Panc1 (cell line): ENCODE measurements at regions not wholly inside any gene's neighbourhood (a gene's known extent, or its start where the extent isn't known, plus 50 kb on each side); places are given as distances from the start of the nearest gene placed in this dataset.

Source experiments
- ATAC-seq: fragments of 200-7000 bp; cut with Tn5 transposase; 2 replicates; pipeline ENCODE4 v1.9.1; 2020; ENCODE audit warnings: mild to moderate bottlenecking, moderate library complexity
- BruUV-seq: library from RNA; stranded (reverse); fragments of 400-500 nt; replicated peaks from 2 replicates; lab custom pipeline; 2021; lab: Mats Ljungman, UMichigan
- CTCF ChIA-PET: fragments of 300-600 bp; sonication (Branson Sonifier 250); formaldehyde crosslinking; loops from one replicate; lab custom pipeline; 2022; ENCODE audit warnings: antibody characterized with exemption; lab: Charles Lee
- POLR2A ChIA-PET: fragments of 300-600 bp; sonication (Branson Sonifier 250); formaldehyde crosslinking; loops from one replicate; lab custom pipeline; 2022; ENCODE audit warnings: antibody characterized with exemption; lab: Charles Lee
- DNase-seq: peaks from one replicate; pipeline ENCODE4 v3.0.0-alpha.2; 2010; ENCODE audit warnings: low read depth, low spot score
- H3K27ac ChIP-seq: 2 replicates; pipeline ENCODE4 v1.5.1; 2011; ENCODE audit warnings: mild to moderate bottlenecking, low read length, inconsistent platforms
- H3K27me3 ChIP-seq: fragments of 200-500 bp; sonication (Bioruptor generic); 2 replicates; pipeline ENCODE4 v1.6.0; 2014; ENCODE audit warnings: low read length, inconsistent platforms; ENCODE audit not compliant: control insufficient read depth, insufficient read depth
- H3K36me3 ChIP-seq: fragments of 200-500 bp; sonication (Bioruptor generic); 2 replicates; pipeline ENCODE4 v1.5.1; 2014; ENCODE audit warnings: inconsistent platforms, mild to moderate bottlenecking, low read length, moderate library complexity; ENCODE audit not compliant: control insufficient read depth, insufficient read depth
- H3K4me1 ChIP-seq: 2 replicates; pipeline ENCODE4 v1.5.1; 2011; ENCODE audit warnings: inconsistent platforms, mild to moderate bottlenecking, low read length, moderate library complexity; ENCODE audit not compliant: control insufficient read depth, insufficient read depth
- H3K4me3 ChIP-seq, 2 experiments: 2 replicates each; pipeline ENCODE4 v1.5.1; 2011 to 2012; ENCODE audit warnings: low read depth in 2 of 2, low read length in 2 of 2, mild to moderate bottlenecking in 2 of 2, inconsistent platforms in 1 of 2, moderate library complexity in 1 of 2
- H3K9me3 ChIP-seq: fragments of 200-500 bp; sonication (Bioruptor generic); 2 replicates; pipeline ENCODE4 v1.5.1; 2014; ENCODE audit warnings: low read depth, mild to moderate bottlenecking, inconsistent platforms, low read length, moderate library complexity; ENCODE audit not compliant: control insufficient read depth, insufficient read depth
- POLR2AphosphoS5 ChIP-seq: IDR thresholded peaks from 2 replicates; pipeline ENCODE4 v1.6.1; 2012; ENCODE audit warnings: mild to moderate bottlenecking, low read depth, low read length, moderate library complexity
- SIN3A ChIP-seq: IDR thresholded peaks from 2 replicates; pipeline ENCODE4 v1.6.1; 2012; ENCODE audit warnings: low read depth, mild to moderate bottlenecking, low read length, moderate library complexity, borderline replicate concordance; ENCODE audit not compliant: insufficient read depth
- TCF7L2 ChIP-seq: IDR thresholded peaks from 2 replicates; pipeline ENCODE4 v1.6.1; 2011; ENCODE audit warnings: mild to moderate bottlenecking, low read depth, low read length, inconsistent platforms
- in situ Hi-C: cut with HindIII; loops from 2 replicates; pipeline ENCODE4 v1.10.0; 2016; ENCODE audit warnings: low sequenced_read_pairs, low pct_unique_long_range_greater_than_20kb
- intact Hi-C: fragments of 100-400 bp; cut with micrococcal nuclease; formaldehyde crosslinking; loops from one replicate; pipeline ENCODE4 v1.10.0; 2022; ENCODE audit not compliant: unreplicated experiment
- TF ChIP-seq, protein P1 (sequence below), 2 experiments: IDR thresholded peaks; 2 replicates each; pipeline ENCODE4 v1.6.1; 2011 to 2012; ENCODE audit warnings: low read depth in 2 of 2, control low read depth in 1 of 2, low read length in 1 of 2, mild to moderate bottlenecking in 1 of 2, moderate library complexity in 1 of 2; ENCODE audit not compliant: insufficient read depth in 1 of 2
- TF ChIP-seq, protein P2 (sequence below): fragments of 450-650 bp; IDR thresholded peaks from 2 replicates; pipeline ENCODE4 v1.5.1; 2017; ENCODE audit warnings: mild to moderate bottlenecking

DNA sequence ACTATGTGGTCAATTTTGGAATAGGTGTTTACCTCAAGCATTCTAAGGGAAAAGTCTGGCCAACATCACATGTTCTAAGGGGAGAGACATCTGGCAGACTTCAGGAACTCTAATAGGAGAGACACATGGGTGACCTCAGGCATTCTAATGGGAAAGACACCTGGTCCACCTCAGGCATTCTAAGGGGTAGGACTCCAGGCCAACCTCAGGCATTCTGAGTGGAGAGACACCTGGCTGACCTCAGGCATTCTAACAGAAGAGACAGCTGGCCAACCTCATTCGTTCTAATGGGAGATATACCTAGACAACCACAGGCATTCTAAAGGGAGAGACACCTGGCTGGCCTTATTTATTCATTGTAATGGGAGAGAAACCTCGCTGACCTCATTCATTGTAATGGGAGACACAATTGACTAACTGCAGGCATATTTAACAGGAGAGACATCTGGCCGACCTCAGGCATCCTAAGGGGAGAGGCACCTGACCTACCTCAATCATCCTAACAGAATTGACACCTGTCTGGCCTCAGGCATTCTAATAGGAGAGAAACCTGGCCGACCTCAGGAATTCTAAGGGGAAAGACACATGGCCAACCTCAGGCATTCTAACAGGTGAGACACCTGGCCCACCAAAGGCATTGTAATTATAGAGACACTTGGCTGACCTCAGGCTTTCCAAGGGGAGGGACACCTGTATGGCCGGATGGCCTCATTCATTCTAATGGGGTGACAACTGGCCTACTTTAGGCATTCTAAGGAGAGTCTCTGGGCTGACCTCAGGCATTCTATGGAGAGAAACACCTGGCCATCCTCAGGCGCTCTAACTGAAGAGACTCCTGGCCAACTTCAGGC lies 1346.8 kb downstream of the UQCRFS1 start:
- CTCF ChIA-PET: no interaction called here
- in situ Hi-C loops: no loop called here
- TF ChIP-seq TCF7L2: no peak
- TF ChIP-seq POLR2AphosphoS5: no peak
- H3K4me3 ChIP-seq: no peak overlapping the region
- no TSS peak for BruUV-seq
- no peak for ATAC-seq
- no peak overlapping the region for H3K27ac ChIP-seq
- no peaks in the 10 kb centered on the region for H3K36me3 ChIP-seq
- intact Hi-C loops: no loop called here
- peaks cover 5% of the 10 kb centered on the region; the same call in 1 of the 2 replicates for H3K9me3 ChIP-seq
- POLR2A ChIA-PET: no interaction called here
- H3K4me1 ChIP-seq: no peaks in the 10 kb centered on the region
- no peak for DNase-seq
- H3K27me3 ChIP-seq: no peaks in the 10 kb centered on the region

DNA sequence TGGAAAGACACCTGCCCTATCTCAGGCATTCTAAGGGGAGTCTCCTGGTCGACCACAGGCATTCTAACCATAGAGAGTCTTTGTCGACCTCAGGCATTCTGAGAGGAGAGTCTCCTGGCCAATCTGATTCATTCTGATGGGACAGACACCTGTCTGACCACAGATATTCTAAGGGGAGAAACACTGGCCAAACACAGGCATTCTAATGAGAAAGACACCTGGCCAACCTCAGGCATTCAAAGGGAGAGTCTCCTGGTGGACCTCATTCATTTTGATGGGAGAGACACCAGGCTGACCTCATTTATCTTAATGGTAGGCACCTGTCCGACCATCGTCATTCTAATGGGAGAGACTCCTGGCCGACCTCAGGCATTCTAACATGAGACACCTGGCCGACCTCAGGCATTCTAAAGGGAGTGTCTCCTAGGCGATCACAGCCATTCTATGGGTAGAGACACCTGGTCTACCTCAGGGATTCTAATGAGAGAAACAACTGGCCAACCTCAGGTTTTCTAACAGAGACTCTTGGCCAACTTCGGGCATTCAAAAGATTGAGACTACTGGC lies 1351.5 kb downstream of the UQCRFS1 start:
- BruUV-seq: no TSS peak
- in situ Hi-C loops: no loop called here
- Histone ChIP-seq H3K27ac (no peak overlapping the region), H3K9me3 (peaks cover 8% of the 10 kb centered on the region; the same call in 1 of the 2 replicates), H3K36me3 (no peaks in the 10 kb centered on the region), H3K4me1 (no peaks in the 10 kb centered on the region), H3K4me3 (no peak overlapping the region), H3K27me3 (no peaks in the 10 kb centered on the region)
- ChIA-PET CTCF (no interaction called here), POLR2A (no interaction called here)
- TF ChIP-seq POLR2AphosphoS5 (no peak), SIN3A (no peak), TCF7L2 (no peak)
- TF ChIP-seq, protein P1, sequence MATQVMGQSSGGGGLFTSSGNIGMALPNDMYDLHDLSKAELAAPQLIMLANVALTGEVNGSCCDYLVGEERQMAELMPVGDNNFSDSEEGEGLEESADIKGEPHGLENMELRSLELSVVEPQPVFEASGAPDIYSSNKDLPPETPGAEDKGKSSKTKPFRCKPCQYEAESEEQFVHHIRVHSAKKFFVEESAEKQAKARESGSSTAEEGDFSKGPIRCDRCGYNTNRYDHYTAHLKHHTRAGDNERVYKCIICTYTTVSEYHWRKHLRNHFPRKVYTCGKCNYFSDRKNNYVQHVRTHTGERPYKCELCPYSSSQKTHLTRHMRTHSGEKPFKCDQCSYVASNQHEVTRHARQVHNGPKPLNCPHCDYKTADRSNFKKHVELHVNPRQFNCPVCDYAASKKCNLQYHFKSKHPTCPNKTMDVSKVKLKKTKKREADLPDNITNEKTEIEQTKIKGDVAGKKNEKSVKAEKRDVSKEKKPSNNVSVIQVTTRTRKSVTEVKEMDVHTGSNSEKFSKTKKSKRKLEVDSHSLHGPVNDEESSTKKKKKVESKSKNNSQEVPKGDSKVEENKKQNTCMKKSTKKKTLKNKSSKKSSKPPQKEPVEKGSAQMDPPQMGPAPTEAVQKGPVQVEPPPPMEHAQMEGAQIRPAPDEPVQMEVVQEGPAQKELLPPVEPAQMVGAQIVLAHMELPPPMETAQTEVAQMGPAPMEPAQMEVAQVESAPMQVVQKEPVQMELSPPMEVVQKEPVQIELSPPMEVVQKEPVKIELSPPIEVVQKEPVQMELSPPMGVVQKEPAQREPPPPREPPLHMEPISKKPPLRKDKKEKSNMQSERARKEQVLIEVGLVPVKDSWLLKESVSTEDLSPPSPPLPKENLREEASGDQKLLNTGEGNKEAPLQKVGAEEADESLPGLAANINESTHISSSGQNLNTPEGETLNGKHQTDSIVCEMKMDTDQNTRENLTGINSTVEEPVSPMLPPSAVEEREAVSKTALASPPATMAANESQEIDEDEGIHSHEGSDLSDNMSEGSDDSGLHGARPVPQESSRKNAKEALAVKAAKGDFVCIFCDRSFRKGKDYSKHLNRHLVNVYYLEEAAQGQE (IDR thresholded peaks at IDR 0.05; ENCODE audit: insufficient read depth in 1 of 2, low read depth in 2 of 2, low read length in 1 of 2): no peak
- TF ChIP-seq, protein P2, sequence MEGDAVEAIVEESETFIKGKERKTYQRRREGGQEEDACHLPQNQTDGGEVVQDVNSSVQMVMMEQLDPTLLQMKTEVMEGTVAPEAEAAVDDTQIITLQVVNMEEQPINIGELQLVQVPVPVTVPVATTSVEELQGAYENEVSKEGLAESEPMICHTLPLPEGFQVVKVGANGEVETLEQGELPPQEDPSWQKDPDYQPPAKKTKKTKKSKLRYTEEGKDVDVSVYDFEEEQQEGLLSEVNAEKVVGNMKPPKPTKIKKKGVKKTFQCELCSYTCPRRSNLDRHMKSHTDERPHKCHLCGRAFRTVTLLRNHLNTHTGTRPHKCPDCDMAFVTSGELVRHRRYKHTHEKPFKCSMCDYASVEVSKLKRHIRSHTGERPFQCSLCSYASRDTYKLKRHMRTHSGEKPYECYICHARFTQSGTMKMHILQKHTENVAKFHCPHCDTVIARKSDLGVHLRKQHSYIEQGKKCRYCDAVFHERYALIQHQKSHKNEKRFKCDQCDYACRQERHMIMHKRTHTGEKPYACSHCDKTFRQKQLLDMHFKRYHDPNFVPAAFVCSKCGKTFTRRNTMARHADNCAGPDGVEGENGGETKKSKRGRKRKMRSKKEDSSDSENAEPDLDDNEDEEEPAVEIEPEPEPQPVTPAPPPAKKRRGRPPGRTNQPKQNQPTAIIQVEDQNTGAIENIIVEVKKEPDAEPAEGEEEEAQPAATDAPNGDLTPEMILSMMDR: no peak
- no peak for DNase-seq
- intact Hi-C loops: no loop called here
- no peak for ATAC-seq
